IMR-90 (cell line): ENCODE measurements at regions not wholly inside any gene's neighbourhood (a gene's known extent, or its start where the extent isn't known, plus 50 kb on each side); places are given as distances from the start of the nearest gene placed in this dataset.

ENCODE experiments used
- ATAC-seq: fragments of 200-7000 bp; cut with Tn5 transposase; 2 replicates; pipeline ENCODE4 v1.9.1; 2020; ENCODE audit warnings: low read depth, mild to moderate bottlenecking, moderate library complexity
- BruUV-seq: library from RNA; stranded (reverse); fragments of 400-500 nt; replicated peaks from 2 replicates; lab custom pipeline; 2021; lab: Mats Ljungman, UMichigan
- CTCF ChIA-PET: fragments of 300-600 bp; formaldehyde crosslinking; extraction: SDS; loops from one replicate; lab custom pipeline; 2021; ENCODE audit warnings: antibody characterized with exemption; lab: Yijun Ruan, JAX
- POLR2A ChIA-PET: fragments of 300-600 bp; sonication (Branson Sonifier 250); formaldehyde crosslinking; loops from one replicate; lab custom pipeline; 2022; ENCODE audit warnings: antibody characterized with exemption; ENCODE audit not compliant: unreplicated experiment; lab: Charles Lee
- DNase-seq: peaks from one replicate; pipeline ENCODE4 v3.0.0; 2013
- H2AFZ ChIP-seq: replicated peaks from 2 replicates; pipeline ENCODE3; 2013; ENCODE audit warnings: low read length, mild to moderate bottlenecking; ENCODE audit not compliant: poor library complexity
- H2AK5ac ChIP-seq: 2 replicates; pipeline ENCODE4 v1.6.1; 2013; ENCODE audit warnings: low read depth, low read length, inconsistent platforms
- H2AK9ac ChIP-seq: replicated peaks from 2 replicates; pipeline ENCODE3; 2013; ENCODE audit warnings: mild to moderate bottlenecking, low read depth, low read length, moderate library complexity; ENCODE audit not compliant: poor library complexity
- H2BK120ac ChIP-seq: 2 replicates; pipeline ENCODE4 v1.6.1; 2013; ENCODE audit warnings: low read depth, low read length, inconsistent platforms
- H2BK15ac ChIP-seq: 3 replicates; pipeline ENCODE4 v1.6.1; 2013; ENCODE audit warnings: low read depth, low read length, inconsistent platforms
- H2BK20ac ChIP-seq: 2 replicates; pipeline ENCODE4 v1.6.1; 2013; ENCODE audit warnings: low read depth, mild to moderate bottlenecking, inconsistent platforms, low read length, moderate library complexity
- H2BK5ac ChIP-seq: 2 replicates; pipeline ENCODE4 v1.6.1; 2013; ENCODE audit warnings: mild to moderate bottlenecking, low read depth, low read length, inconsistent platforms; ENCODE audit not compliant: poor library complexity, severe bottlenecking
- H3K14ac ChIP-seq: replicated peaks from 2 replicates; pipeline ENCODE4 v1.6.1; 2013; ENCODE audit warnings: low read depth, low read length, inconsistent platforms
- H3K18ac ChIP-seq: 2 replicates; pipeline ENCODE4 v1.6.1; 2013; ENCODE audit warnings: low read depth, low read length, control low read depth
- H3K23ac ChIP-seq: 2 replicates; pipeline ENCODE4 v1.6.1; 2013; ENCODE audit warnings: low read depth, low read length, inconsistent platforms
- H3K27ac ChIP-seq: 2 replicates; pipeline ENCODE4 v1.5.1; 2013; ENCODE audit warnings: mild to moderate bottlenecking, control low read depth, low read length; ENCODE audit not compliant: insufficient read depth
- H3K27me3 ChIP-seq: 2 replicates; pipeline ENCODE4 v1.6.1; 2013; ENCODE audit warnings: low read length; ENCODE audit not compliant: control insufficient read depth, insufficient read depth
- H3K36me3 ChIP-seq: 2 replicates; pipeline ENCODE4 v1.6.1; 2013; ENCODE audit warnings: low read length, mixed read lengths; ENCODE audit not compliant: control insufficient read depth, insufficient read depth
- H3K4ac ChIP-seq: 2 replicates; pipeline ENCODE4 v1.6.1; 2013; ENCODE audit warnings: low read depth, low read length, inconsistent platforms
- H3K4me1 ChIP-seq: 2 replicates; pipeline ENCODE4 v1.6.1; 2013; ENCODE audit warnings: low read length, mixed read lengths; ENCODE audit not compliant: control insufficient read depth, insufficient read depth
- H3K4me2 ChIP-seq: 2 replicates; pipeline ENCODE4 v1.6.1; 2013; ENCODE audit warnings: low read depth, mild to moderate bottlenecking, control low read depth, low read length, moderate library complexity
- H3K4me3 ChIP-seq: 2 replicates; pipeline ENCODE4 v1.5.1; 2013; ENCODE audit warnings: low read depth, mild to moderate bottlenecking, control low read depth, low read length, moderate library complexity; ENCODE audit not compliant: insufficient read depth
- H3K56ac ChIP-seq: 2 replicates; pipeline ENCODE4 v1.6.1; 2013; ENCODE audit warnings: low read length, inconsistent platforms; ENCODE audit not compliant: insufficient read depth; ENCODE audit errors: extremely low read depth
- H3K79me1 ChIP-seq, 2 experiments: 2 replicates each; pipeline ENCODE4 v1.6.1; 2013; ENCODE audit warnings: low read length in 2 of 2, inconsistent platforms in 1 of 2, low read depth in 1 of 2
- H3K9ac ChIP-seq: 2 replicates; pipeline ENCODE4 v1.6.1; 2013; ENCODE audit warnings: low read depth, low read length, control low read depth
- H3K9me1 ChIP-seq: 2 replicates; pipeline ENCODE4 v1.6.1; 2013; ENCODE audit warnings: low read length, inconsistent platforms; ENCODE audit not compliant: insufficient read depth
- H3K9me3 ChIP-seq: 2 replicates; pipeline ENCODE4 v1.6.1; 2013; ENCODE audit warnings: low read length; ENCODE audit not compliant: control insufficient read depth, insufficient read depth
- H4K20me1 ChIP-seq: 2 replicates; pipeline ENCODE4 v1.6.1; 2013; ENCODE audit warnings: low read length, inconsistent platforms; ENCODE audit not compliant: insufficient read depth
- H4K5ac ChIP-seq: 2 replicates; pipeline ENCODE4 v1.6.1; 2013; ENCODE audit warnings: mild to moderate bottlenecking, low read depth, low read length, control low read depth
- H4K8ac ChIP-seq, 2 experiments: 2 replicates each; pipeline ENCODE4 v1.6.1; 2013; ENCODE audit warnings: low read depth in 2 of 2, low read length in 2 of 2, control low read depth in 1 of 2, inconsistent platforms in 1 of 2
- H4K91ac ChIP-seq: 2 replicates; pipeline ENCODE4 v1.6.1; 2013; ENCODE audit warnings: low read depth, low read length, inconsistent platforms; ENCODE audit not compliant: insufficient read depth
- BHLHE40 ChIP-seq: fragments of 150-350 bp; IDR thresholded peaks from 2 replicates; pipeline ENCODE4 v1.6.1; 2016; ENCODE audit warnings: mild to moderate bottlenecking, low read depth, low read length
- FOS ChIP-seq: fragments of 150-350 bp; IDR thresholded peaks from 2 replicates; pipeline ENCODE4 v1.6.1; 2016; ENCODE audit warnings: low read depth, low read length
- MAFK ChIP-seq: IDR thresholded peaks from 2 replicates; pipeline ENCODE4 v1.6.1; 2012; ENCODE audit warnings: low read depth, low read length, improper control_type of control experiment
- MAZ ChIP-seq: IDR thresholded peaks from 2 replicates; pipeline ENCODE4 v1.6.1; 2012; ENCODE audit warnings: low read depth, mild to moderate bottlenecking, low read length, improper control_type of control experiment, moderate library complexity, borderline replicate concordance
- SMC3 ChIP-seq: fragments of 150-350 bp; IDR thresholded peaks from 2 replicates; pipeline ENCODE4 v1.6.1; 2016; ENCODE audit warnings: low read depth, mild to moderate bottlenecking, antibody characterized with exemption, low read length, moderate library complexity
- WGBS, 2 experiments: methylation state at CpG; one replicate each; pipeline versions ENCODE4 v1.1.5 to v1.1.7; 2013; ENCODE audit warnings: missing lambda C conversion rate in 2 of 2; ENCODE audit not compliant: insufficient read length in 1 of 2; ENCODE audit errors: extremely low coverage in 2 of 2; 5-methylcytosine and 5-hydroxymethylcytosine counted together
- dilution Hi-C: fragments of 300-500 bp; cut with HindIII; formaldehyde crosslinking; loops from one replicate; pipeline ENCODE4 v1.14.3; 2018; ENCODE audit warnings: low sequenced_read_pairs; ENCODE audit not compliant: unreplicated experiment
- in situ Hi-C: fragments of 300-500 bp; cut with MboI; formaldehyde crosslinking; loops from 3 replicates; pipeline ENCODE4 v1.14.3; 2019; ENCODE audit warnings: low sequenced_read_pairs, inconsistent platforms, mixed read lengths
- intact Hi-C: fragments of 100-400 bp; cut with micrococcal nuclease; formaldehyde crosslinking; loops from 2 replicates; pipeline ENCODE4 v1.10.0; 2022
- TF ChIP-seq, protein P1 (sequence below): fragments of 150-350 bp; IDR thresholded peaks from 2 replicates; pipeline ENCODE4 v1.6.1; 2016; ENCODE audit warnings: low read depth, mild to moderate bottlenecking, low read length, moderate library complexity, borderline replicate concordance

DNA sequence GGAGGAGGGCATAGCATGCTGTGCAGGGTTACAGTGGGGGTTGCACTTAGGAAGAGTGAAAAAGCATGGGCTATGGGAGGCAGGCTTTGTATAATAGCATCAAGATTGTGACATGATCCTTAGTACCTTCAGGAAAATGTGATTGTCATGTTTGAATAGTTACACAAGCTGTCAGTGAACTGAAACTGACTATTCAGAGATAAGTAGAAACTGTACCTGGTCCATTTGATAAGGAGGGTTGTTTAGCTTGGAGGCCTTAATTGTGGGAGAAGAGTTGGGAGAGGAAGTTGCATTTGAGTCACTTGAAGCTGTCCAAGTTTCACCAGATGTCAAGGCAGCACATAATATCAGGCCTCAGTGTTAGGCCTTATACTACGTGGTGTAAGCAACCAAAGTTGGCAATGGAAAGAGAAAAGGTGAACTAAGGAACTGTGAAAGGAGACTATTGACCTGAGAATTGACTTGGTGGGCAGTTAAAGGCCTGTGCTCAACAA, 85.0 kb downstream of the TEX13C start:
- in situ Hi-C loops (no loop called here), dilution Hi-C loops (no loop called here), intact Hi-C loops (no loop called here)
- no peak overlapping the region for H2BK5ac ChIP-seq
- H3K14ac ChIP-seq = no peak overlapping the region
- H4K91ac ChIP-seq = no peak overlapping the region
- no peaks in the 10 kb centered on the region for H3K9me3 ChIP-seq
- no peak overlapping the region for H2AFZ ChIP-seq
- no peak overlapping the region for H3K18ac ChIP-seq
- no peaks in the 10 kb centered on the region for H3K27me3 ChIP-seq
- no peak for TF ChIP-seq MAZ
- TF ChIP-seq BHLHE40 = no peak
- TF ChIP-seq, protein P1, sequence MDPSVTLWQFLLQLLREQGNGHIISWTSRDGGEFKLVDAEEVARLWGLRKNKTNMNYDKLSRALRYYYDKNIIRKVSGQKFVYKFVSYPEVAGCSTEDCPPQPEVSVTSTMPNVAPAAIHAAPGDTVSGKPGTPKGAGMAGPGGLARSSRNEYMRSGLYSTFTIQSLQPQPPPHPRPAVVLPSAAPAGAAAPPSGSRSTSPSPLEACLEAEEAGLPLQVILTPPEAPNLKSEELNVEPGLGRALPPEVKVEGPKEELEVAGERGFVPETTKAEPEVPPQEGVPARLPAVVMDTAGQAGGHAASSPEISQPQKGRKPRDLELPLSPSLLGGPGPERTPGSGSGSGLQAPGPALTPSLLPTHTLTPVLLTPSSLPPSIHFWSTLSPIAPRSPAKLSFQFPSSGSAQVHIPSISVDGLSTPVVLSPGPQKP = no peak
- no peak for TF ChIP-seq MAFK
- TF ChIP-seq SMC3 = no peak
- TF ChIP-seq FOS = no peak
- H3K27ac ChIP-seq = no peak overlapping the region
- no peak overlapping the region for H2BK20ac ChIP-seq
- no peaks in the 10 kb centered on the region for H3K79me1 ChIP-seq
- no peak overlapping the region for H2BK15ac ChIP-seq
- H3K9ac ChIP-seq = no peak overlapping the region
- no peaks in the 10 kb centered on the region for H3K9me1 ChIP-seq
- H3K23ac ChIP-seq = no peak overlapping the region
- H3K4me3 ChIP-seq = no peak overlapping the region
- H2AK9ac ChIP-seq = no peak overlapping the region
- ATAC-seq (no peak), DNase-seq (no peak)
- H4K20me1 ChIP-seq = no peaks in the 10 kb centered on the region
- ChIA-PET POLR2A (no interaction called here), CTCF (no interaction called here)
- no TSS peak for BruUV-seq
- no peak overlapping the region for H3K4me2 ChIP-seq
- H3K56ac ChIP-seq = no peak overlapping the region
- no peak overlapping the region for H3K4ac ChIP-seq
- H3K4me1 ChIP-seq = no peaks in the 10 kb centered on the region
- no peaks in the 10 kb centered on the region for H3K36me3 ChIP-seq
- no peak overlapping the region for H2BK120ac ChIP-seq
- WGBS, 2 experiments = no CpG with 5 or more reads among the region's 1 CpG
- no peak overlapping the region for H4K8ac ChIP-seq
- H4K5ac ChIP-seq = no peak overlapping the region
- H2AK5ac ChIP-seq = no peak overlapping the region
